D721Med (cell line): ENCODE measurements at regions not wholly inside any gene's neighbourhood (a gene's known extent, or its start where the extent isn't known, plus 50 kb on each side); places are given as distances from the start of the nearest gene placed in this dataset.
A peak's percentile ranks its signal among the peaks of the same experiment; 100 is the strongest.

Experiments used
- DNase-seq: peaks from one replicate; pipeline ENCODE4 v3.0.0; 2011; ENCODE audit warnings: low spot score; ENCODE audit not compliant: insufficient read length
- FAIRE-seq: peaks from 2 replicates; lab custom pipeline; 2011; peaks lifted over from hg19 to GRCh38; lab: Jason Lieb, UNC
- TF ChIP-seq, protein P1 (sequence below): IDR thresholded peaks from 2 replicates; pipeline ENCODE4 v1.5.1; 2012; ENCODE audit warnings: mild to moderate bottlenecking, control low read depth; ENCODE audit not compliant: insufficient read depth; ENCODE audit errors: missing control alignments

DNA sequence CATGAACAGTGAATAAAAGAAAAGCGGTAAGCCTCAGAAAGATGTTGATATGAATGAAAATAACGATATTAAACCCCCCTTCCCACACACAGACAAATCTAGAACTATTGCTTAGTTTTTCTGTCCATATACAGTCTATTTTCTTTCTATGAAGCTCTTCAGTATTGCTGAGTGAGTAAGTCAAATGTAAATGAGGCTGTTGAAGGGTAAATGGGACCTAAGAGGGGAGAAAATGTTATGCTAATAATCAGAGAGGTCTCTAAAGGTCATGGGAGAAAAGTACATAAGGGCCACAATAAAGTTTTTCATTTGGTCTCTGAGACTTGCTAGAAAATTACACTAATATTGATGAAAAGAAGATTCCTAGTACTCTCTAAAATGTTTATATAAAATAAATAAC lies 56.2 kb downstream of the PABPC4L start:
- TF ChIP-seq, protein P1, sequence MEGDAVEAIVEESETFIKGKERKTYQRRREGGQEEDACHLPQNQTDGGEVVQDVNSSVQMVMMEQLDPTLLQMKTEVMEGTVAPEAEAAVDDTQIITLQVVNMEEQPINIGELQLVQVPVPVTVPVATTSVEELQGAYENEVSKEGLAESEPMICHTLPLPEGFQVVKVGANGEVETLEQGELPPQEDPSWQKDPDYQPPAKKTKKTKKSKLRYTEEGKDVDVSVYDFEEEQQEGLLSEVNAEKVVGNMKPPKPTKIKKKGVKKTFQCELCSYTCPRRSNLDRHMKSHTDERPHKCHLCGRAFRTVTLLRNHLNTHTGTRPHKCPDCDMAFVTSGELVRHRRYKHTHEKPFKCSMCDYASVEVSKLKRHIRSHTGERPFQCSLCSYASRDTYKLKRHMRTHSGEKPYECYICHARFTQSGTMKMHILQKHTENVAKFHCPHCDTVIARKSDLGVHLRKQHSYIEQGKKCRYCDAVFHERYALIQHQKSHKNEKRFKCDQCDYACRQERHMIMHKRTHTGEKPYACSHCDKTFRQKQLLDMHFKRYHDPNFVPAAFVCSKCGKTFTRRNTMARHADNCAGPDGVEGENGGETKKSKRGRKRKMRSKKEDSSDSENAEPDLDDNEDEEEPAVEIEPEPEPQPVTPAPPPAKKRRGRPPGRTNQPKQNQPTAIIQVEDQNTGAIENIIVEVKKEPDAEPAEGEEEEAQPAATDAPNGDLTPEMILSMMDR = no peak
- DNase-seq (no peak), FAIRE-seq (no peak)

GRCh38 chr4:134144337-134144736 lies 57.3 kb downstream of the PABPC4L start:
- no peak for DNase-seq
- no peak for FAIRE-seq

GRCh38 chr4:134141728-134142127 lies 59.9 kb downstream of the PABPC4L start:
- no peak for FAIRE-seq
- TF ChIP-seq, protein P1 = no peak

More at GRCh38 chr4:134144337-134144736, 57.3 kb downstream of the PABPC4L start:
- TF ChIP-seq, protein P1 = no peak

GRCh38 chr4:134139188-134139587 lies 62.4 kb downstream of the PABPC4L start:
- DNase-seq (no peak), FAIRE-seq (peak; percentile 16)
- TF ChIP-seq, protein P1 = no peak

More at GRCh38 chr4:134141728-134142127, 59.9 kb downstream of the PABPC4L start:
- DNase-seq = no peak

GRCh38 chr4:134132086-134132783 lies 69.4 kb downstream of the PABPC4L start:
- TF ChIP-seq, protein P1 = no peak

GRCh38 chr4:134126955-134127354 lies 74.6 kb downstream of the PABPC4L start:
- TF ChIP-seq, protein P1 = no peak
- FAIRE-seq (no peak), DNase-seq (no peak)

More at GRCh38 chr4:134132086-134132783, 69.4 kb downstream of the PABPC4L start:
- DNase-seq = no peak
- FAIRE-seq = no peak

DNA sequence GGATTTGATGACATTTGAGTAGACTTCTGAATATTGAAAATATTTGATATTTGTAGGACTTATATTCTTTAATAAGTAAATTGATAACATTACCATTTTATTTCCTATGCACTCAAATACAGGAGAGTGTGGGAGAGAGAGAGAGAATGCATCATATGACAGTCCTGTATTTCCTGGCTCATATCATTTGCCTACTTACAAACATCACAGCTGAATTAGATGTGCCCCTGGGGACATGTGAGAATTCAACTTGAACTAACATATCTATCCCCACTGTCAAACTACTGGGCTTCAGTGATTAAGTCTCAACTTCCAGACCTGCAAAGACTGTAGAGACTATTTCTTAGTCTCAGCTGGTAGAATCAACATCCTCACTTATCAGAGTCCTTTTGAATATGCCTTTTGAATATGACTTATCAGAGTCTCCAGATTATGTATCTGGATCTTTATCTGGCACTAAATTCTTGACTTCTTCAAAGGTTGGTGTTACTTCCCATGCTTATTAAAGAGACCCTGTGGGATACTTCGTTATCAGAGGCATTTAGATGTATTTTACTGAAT lies 75.5 kb downstream of the PABPC4L start:
- no peak for DNase-seq
- no peak for FAIRE-seq
- TF ChIP-seq, protein P1 = no peak
